ENCODE measurements at regions not wholly inside any gene's neighbourhood (a gene's known extent, or its start where the extent isn't known, plus 50 kb on each side); places are given as distances from the start of the nearest gene placed in this dataset.

- TF ChIP-seq, protein P1, sequence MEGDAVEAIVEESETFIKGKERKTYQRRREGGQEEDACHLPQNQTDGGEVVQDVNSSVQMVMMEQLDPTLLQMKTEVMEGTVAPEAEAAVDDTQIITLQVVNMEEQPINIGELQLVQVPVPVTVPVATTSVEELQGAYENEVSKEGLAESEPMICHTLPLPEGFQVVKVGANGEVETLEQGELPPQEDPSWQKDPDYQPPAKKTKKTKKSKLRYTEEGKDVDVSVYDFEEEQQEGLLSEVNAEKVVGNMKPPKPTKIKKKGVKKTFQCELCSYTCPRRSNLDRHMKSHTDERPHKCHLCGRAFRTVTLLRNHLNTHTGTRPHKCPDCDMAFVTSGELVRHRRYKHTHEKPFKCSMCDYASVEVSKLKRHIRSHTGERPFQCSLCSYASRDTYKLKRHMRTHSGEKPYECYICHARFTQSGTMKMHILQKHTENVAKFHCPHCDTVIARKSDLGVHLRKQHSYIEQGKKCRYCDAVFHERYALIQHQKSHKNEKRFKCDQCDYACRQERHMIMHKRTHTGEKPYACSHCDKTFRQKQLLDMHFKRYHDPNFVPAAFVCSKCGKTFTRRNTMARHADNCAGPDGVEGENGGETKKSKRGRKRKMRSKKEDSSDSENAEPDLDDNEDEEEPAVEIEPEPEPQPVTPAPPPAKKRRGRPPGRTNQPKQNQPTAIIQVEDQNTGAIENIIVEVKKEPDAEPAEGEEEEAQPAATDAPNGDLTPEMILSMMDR (IDR thresholded peaks at IDR 0.05) = no peak
- TF ChIP-seq POLR2A (IDR thresholded peaks at IDR 0.05) (no peak), EP300 (IDR thresholded peaks at IDR 0.05) (no peak)
Observed at GRCh38 chr5:1707467-1707866, 92.2 kb downstream of the MRPL36 start.
